ENCODE measurements at regions not wholly inside any gene's neighbourhood (a gene's known extent, or its start where the extent isn't known, plus 50 kb on each side); places are given as distances from the start of the nearest gene placed in this dataset.

- no peak for TF ChIP-seq ZBTB10 (tag by site-specific recombination; IDR thresholded peaks at IDR 0.05)
- TF ChIP-seq KLF7 (tag by site-specific recombination; IDR thresholded peaks at IDR 0.05; ENCODE audit: borderline replicate concordance): no peak
Measured at GRCh38 chr9:107973451-107973850, 483.9 kb upstream of the KLF4 start (continued).

GRCh38 chr9:107972346-107972745 lies 482.8 kb upstream of the KLF4 start:
- CTCF ChIA-PET: no interaction called here
- POLR2A ChIA-PET: no interaction called here
- TF ChIP-seq, protein P1, sequence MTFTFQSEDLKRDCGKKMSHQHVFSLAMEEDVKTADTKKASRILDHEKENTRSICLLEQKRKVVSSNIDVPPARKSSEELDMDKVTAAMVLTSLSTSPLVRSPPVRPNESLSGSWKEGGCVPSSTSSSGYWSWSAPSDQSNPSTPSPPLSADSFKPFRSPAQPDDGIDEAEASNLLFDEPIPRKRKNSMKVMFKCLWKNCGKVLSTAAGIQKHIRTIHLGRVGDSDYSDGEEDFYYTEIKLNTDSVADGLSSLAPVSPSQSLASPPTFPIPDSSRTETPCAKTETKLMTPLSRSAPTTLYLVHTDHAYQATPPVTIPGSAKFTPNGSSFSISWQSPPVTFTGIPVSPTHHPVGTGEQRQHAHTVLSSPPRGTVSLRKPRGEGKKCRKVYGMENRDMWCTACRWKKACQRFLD (tag by site-specific recombination; IDR thresholded peaks at IDR 0.05): no peak
- TF ChIP-seq ZNF639 (tag by site-specific recombination; IDR thresholded peaks at IDR 0.05) (no peak), ZNF155 (tag by site-specific recombination; IDR thresholded peaks at IDR 0.05) (no peak), AEBP2 (tag by site-specific recombination; IDR thresholded peaks at IDR 0.05; ENCODE audit: borderline replicate concordance) (no peak), ZNF777 (tag by site-specific recombination; IDR thresholded peaks at IDR 0.05; ENCODE audit: borderline replicate concordance) (no peak), ZNF184 (tag by site-specific recombination; IDR thresholded peaks at IDR 0.05) (no peak), GLIS2 (tag by site-specific recombination; IDR thresholded peaks at IDR 0.05) (no peak)
- TF ChIP-seq, protein P2, sequence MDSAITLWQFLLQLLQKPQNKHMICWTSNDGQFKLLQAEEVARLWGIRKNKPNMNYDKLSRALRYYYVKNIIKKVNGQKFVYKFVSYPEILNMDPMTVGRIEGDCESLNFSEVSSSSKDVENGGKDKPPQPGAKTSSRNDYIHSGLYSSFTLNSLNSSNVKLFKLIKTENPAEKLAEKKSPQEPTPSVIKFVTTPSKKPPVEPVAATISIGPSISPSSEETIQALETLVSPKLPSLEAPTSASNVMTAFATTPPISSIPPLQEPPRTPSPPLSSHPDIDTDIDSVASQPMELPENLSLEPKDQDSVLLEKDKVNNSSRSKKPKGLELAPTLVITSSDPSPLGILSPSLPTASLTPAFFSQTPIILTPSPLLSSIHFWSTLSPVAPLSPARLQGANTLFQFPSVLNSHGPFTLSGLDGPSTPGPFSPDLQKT (IDR thresholded peaks at IDR 0.05; ENCODE audit: borderline replicate concordance, low read depth, low read length): no peak
- TF ChIP-seq, protein P3, sequence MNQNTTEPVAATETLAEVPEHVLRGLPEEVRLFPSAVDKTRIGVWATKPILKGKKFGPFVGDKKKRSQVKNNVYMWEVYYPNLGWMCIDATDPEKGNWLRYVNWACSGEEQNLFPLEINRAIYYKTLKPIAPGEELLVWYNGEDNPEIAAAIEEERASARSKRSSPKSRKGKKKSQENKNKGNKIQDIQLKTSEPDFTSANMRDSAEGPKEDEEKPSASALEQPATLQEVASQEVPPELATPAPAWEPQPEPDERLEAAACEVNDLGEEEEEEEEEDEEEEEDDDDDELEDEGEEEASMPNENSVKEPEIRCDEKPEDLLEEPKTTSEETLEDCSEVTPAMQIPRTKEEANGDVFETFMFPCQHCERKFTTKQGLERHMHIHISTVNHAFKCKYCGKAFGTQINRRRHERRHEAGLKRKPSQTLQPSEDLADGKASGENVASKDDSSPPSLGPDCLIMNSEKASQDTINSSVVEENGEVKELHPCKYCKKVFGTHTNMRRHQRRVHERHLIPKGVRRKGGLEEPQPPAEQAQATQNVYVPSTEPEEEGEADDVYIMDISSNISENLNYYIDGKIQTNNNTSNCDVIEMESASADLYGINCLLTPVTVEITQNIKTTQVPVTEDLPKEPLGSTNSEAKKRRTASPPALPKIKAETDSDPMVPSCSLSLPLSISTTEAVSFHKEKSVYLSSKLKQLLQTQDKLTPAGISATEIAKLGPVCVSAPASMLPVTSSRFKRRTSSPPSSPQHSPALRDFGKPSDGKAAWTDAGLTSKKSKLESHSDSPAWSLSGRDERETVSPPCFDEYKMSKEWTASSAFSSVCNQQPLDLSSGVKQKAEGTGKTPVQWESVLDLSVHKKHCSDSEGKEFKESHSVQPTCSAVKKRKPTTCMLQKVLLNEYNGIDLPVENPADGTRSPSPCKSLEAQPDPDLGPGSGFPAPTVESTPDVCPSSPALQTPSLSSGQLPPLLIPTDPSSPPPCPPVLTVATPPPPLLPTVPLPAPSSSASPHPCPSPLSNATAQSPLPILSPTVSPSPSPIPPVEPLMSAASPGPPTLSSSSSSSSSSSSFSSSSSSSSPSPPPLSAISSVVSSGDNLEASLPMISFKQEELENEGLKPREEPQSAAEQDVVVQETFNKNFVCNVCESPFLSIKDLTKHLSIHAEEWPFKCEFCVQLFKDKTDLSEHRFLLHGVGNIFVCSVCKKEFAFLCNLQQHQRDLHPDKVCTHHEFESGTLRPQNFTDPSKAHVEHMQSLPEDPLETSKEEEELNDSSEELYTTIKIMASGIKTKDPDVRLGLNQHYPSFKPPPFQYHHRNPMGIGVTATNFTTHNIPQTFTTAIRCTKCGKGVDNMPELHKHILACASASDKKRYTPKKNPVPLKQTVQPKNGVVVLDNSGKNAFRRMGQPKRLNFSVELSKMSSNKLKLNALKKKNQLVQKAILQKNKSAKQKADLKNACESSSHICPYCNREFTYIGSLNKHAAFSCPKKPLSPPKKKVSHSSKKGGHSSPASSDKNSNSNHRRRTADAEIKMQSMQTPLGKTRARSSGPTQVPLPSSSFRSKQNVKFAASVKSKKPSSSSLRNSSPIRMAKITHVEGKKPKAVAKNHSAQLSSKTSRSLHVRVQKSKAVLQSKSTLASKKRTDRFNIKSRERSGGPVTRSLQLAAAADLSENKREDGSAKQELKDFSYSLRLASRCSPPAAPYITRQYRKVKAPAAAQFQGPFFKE (tag by site-specific recombination; IDR thresholded peaks at IDR 0.05; ENCODE audit: borderline replicate concordance): no peak
- H3K27ac ChIP-seq (ENCODE audit: extremely low read depth, low read depth, low read length): no peak overlapping the region
- H3K36me3 ChIP-seq (ENCODE audit: control insufficient read depth in 2 of 2, insufficient read depth in 1 of 2, low read length in 2 of 2): no peaks in the 10 kb centered on the region
- H3K9me3 ChIP-seq (ENCODE audit: control insufficient read depth, insufficient read depth, low read depth, low read length): no peaks in the 10 kb centered on the region
- H3K4me1 ChIP-seq (ENCODE audit: control insufficient read depth, insufficient read depth, low read length): no peaks in the 10 kb centered on the region
- H3K4me3 ChIP-seq (ENCODE audit: low read depth, low read length): no peak overlapping the region
